GM21526 (cell line): ENCODE measurements at regions not wholly inside any gene's neighbourhood (a gene's known extent, or its start where the extent isn't known, plus 50 kb on each side); places are given as distances from the start of the nearest gene placed in this dataset.
A peak's percentile ranks its signal among the peaks of the same experiment; 100 is the strongest.

ENCODE experiments used
- ATAC-seq: cut with Tn5 transposase; IDR thresholded peaks from one replicate; pipeline ENCODE4 v1.9.1; 2021; ENCODE audit warnings: moderate library complexity; ENCODE audit not compliant: unreplicated experiment, low FRiP score

DNA sequence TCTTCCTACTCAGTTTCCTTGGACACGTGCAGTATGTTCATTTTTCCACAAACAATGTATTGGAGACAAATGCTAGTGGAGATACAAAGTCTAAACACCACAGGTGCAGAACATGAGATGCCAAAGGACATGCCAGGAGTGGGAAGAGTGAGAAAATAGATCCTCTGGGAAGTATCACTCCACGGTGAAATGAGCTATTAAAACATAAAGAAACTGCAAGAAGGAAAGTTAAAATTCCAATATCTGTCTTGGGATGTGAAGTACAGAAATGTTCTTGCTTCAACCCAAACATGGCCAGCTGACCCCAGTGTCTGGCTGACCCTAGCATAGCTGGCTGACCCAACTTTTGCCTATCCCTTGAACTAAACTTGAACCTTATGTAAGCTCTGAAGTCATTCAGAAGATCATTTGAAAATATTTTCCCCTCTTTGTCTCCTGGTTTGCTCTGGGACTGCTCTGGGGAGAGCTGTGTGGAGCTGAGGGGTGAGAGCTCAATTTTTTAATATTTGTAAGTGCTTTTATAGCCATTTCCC, 59.5 kb downstream of the FZD1 start:
- no peak for ATAC-seq

GRCh38 chr7:91324663-91325062, 60.4 kb downstream of the FZD1 start:
- no peak for ATAC-seq

DNA sequence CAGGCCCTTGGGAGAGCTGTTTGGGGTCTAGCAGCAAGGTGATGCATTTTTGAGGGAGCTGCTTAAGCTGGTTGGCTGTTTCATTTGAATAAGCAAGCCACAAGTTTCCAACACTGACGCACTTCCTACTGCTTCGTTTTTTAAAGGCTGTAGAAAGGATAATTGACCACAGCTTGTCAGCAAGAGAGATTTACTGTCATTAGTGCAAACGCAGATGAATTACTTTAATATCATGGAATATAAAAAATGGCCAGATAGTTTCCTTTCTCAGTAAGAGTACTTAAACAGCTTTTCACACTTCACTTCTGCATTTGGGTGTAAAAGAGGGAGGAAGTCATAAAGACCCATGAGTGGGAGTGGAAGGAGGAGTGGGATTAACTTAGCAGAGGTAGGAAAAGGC, 61.5 kb downstream of the FZD1 start:
- ATAC-seq: no peak

GRCh38 chr7:91326516-91327199, 62.4 kb downstream of the FZD1 start:
- ATAC-seq: no peak

- no peak for ATAC-seq
Observed at GRCh38 chr7:91327346-91327745, 63.1 kb downstream of the FZD1 start.

DNA sequence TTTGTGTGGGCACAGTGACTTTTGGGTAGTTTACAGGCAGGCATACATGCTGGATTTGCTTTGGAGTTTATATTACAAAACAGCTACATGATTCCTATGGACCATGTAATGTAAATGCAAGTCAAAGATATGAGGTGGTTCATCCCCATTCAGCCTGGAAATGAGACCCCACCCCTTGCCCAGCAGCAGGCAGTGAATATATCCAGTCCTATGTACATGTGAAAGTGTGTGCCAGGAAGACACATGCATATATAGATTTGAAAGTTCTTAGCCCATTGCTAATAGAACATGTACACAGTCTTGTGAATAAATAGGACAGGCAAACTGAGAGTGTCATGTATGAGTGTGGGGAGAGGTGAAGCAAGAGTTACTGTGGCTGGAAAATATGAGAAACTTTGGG, 65.3 kb downstream of the FZD1 start:
- ATAC-seq: no peak

GRCh38 chr7:91330191-91330808, 66.1 kb downstream of the FZD1 start:
- no peak for ATAC-seq

GRCh38 chr7:91330866-91331265, 66.6 kb downstream of the FZD1 start:
- no peak for ATAC-seq

DNA sequence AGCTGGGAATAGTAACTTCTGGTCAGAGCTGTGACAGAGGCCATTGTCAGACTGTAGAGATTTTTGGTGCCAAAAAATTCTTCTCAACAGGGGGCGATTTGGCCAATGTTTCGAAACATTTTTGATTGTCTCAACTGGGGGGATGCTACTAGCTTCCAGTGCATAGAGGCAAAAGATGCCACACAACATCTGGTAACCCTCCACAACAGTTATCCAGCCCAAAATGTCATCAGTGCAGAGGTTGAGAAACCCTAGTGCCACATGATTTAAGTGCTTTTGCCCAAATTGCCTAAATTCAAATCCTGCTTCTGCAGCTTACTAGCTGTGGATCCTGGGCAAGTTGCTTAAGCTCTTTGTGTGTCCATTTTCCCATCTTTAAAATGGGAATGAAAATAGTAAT, 71.9 kb downstream of the FZD1 start:
- ATAC-seq: no peak

- no peak for ATAC-seq
Observed at GRCh38 chr7:91338226-91339020, 74.2 kb downstream of the FZD1 start.

DNA sequence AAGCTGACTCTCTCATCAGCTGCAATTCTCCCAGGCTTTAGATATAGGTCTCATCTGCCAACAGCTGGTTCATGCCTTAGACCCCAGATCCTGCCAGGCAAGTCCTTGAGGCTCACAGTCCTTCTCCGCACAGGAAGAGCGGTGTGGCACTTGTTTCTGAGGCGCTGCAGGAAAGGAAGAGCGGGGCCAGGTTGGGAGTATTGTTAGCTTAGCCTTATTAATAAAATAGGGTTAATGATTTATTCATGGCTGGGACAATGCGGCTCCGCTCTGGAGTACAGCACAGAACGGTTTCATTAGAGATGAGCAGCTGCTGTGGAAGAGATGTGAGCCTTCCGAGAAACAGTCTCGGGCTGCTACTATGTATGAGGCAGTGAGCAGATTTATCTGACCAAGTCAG, 78.1 kb downstream of the FZD1 start:
- no peak for ATAC-seq

DNA sequence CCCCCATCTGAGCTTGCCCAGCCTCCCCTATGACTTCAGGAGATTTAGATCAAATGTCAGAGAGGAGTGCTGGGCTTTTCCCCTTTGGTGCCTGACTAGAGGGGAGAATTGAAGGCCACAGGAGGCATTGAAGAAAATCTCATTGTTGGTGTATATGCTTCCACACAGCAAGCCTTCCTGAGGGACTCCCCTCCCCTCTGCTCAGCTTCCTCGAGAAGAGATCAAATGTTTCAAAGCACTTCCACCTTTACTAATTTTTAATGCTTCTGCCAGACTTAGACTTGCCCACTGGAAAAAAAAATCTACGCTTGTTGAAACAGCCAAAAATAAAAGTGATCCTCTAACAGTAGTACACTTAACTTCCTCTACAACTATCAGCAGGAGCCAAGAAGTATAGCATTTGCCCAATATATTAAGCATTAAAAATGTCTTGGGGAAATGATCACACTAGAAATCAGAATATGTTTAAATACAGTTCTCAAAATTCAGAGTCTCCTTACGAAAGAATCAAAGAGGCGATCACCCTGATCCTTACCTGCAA, 79.3 kb downstream of the FZD1 start:
- ATAC-seq: no peak

DNA sequence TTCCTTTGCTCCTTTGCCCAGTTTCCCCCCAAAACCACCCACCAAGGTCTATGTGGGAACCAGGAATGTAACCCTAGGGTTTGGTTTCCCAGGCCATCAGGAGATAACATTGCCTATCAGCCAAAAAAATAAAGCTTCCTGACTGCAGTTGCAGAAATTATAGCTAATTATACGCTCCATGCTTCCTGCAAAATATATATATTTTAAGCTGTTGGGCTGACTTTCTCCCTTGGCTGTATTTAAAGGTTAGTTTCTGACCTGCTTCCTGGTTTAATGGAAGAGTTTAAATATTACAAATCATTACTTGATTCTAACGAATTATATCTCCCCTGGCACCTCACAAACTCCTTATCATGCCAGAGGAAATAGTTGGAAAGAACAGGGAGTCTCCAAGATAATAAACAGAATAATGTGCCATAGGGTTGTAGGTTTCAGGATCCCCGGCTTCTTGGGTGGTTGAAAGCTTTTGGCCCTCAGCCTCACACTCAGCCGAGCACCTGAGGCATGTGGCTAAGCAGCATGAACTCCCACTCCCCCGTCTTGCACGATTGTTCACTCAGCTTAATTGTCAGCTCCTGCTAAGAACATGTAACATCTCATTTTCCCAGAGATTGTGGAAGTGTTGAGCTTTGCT, 79.9 kb downstream of the FZD1 start:
- no peak for ATAC-seq

DNA sequence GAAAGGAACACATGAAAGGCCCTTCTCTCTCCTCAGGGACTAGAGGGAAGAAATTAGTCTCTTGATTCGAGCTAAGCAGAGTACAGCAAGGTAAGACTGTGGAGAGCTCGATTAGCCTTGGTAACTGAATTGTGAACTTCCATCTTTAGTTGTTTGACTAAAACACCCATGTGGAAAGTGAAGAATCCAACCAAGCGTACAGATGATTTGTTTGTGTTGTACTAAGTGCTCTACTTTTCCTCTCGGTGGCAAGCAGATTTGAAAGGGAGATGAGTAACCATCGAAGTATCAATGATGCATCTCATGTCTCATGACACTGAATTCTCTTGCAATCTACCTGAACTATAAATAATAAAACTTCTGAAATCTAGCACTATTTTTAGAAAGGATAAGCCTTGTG, 80.7 kb downstream of the FZD1 start:
- ATAC-seq: peak; percentile 86

DNA sequence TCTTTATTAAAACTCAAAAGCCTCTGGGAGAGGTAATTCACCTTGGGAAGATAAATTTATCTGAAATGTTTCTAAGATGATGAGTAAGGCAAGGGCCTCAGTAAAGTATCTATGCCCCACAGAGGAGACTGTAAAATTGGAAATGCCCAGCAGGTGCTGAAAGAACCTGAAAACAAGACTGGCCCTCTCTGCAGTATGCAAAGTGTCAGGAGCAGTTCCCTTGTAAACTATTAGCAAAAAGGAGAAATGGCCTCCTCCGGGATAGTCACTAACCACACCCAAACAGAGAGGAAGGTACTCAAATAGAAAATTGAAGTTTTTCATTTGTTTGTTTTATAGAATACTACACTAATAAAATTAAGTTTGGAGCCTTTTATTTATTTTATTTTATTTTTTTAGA, 81.2 kb downstream of the FZD1 start:
- ATAC-seq: peak; percentile 82

- no peak for ATAC-seq
Observed at GRCh38 chr7:91346426-91346825, 82.2 kb downstream of the FZD1 start.

- no peak for ATAC-seq
Observed at GRCh38 chr7:91347290-91347689, 83.1 kb downstream of the FZD1 start.

DNA sequence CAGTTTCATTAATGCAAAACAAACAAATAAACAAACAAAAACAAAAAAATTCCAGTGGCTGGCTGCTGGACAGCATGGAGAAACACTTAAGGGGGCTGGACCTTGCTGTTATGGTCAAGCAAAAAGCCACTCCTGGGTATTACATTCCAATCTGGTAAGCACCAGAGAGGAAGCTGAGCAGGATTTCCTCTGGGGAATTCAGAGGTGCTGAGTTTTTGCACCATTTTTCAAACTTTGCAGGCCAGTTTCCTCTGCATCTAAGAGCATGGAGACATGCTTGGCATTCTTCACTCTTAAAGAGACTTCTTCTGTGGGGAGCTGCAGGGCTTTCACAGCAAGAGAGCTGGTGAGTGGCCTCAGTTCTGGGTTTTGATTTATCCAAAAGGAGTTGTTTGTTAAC, 84.5 kb downstream of the FZD1 start:
- no peak for ATAC-seq

DNA sequence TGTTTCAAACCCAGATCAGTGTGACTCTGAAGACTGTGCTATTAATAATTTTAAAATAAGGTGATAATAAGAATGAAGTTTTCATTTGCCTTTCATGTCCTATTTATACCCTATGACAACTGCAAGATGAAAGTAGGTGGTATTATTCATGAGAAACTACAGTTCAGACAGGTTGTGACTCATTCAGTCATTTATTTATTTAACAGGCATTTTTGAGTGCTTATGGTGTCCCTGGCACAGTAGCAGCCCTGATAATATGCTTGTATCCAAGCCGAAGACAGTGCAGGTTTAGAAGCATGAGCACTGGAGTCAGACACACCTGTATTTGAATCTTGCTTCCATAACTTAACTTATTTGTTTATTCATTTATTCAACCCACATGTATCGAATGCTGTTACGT, 87.1 kb downstream of the FZD1 start:
- ATAC-seq: no peak

GRCh38 chr7:91352091-91352490, 87.9 kb downstream of the FZD1 start:
- ATAC-seq: no peak

- no peak for ATAC-seq
Observed at GRCh38 chr7:91353848-91354247, 89.6 kb downstream of the FZD1 start.
